ENCODE measurements at regions not wholly inside any gene's neighbourhood (a gene's known extent, or its start where the extent isn't known, plus 50 kb on each side); places are given as distances from the start of the nearest gene placed in this dataset.
"Not testable (repeated sequence)": the region's sequence is repeated elsewhere in the genome, so short reads cannot be mapped to it uniquely, and the experiment has no call there.

- Histone ChIP-seq H3K4me1 (ENCODE audit: control insufficient read depth, insufficient read depth, low read length) (no peaks in the 10 kb centered on the region), H3K27me3 (ENCODE audit: control insufficient read depth, insufficient read depth, low read length) (no peaks in the 10 kb centered on the region), H3K4me3 (ENCODE audit: low read depth, low read length) (no peak overlapping the region), H3K27ac (ENCODE audit: low read depth, low read length) (no peak overlapping the region), H3K9me3 (ENCODE audit: control insufficient read depth, insufficient read depth, low read length) (no peaks in the 10 kb centered on the region), H3K36me3 (ENCODE audit: control insufficient read depth, insufficient read depth, low read length) (no peaks in the 10 kb centered on the region)
- DNase-seq (ENCODE audit: low read depth in 4 of 6, low spot score in 6 of 6), result no peak
- 40% methylated on average over 1 of the region's 5 CpGs for WGBS (ENCODE audit: insufficient coverage)
These were observed 51.9 kb upstream of the PTPRJ start for GRCh38 chr11:47928426-47928825.

- H3K27me3 ChIP-seq (ENCODE audit: control insufficient read depth, insufficient read depth, low read length), result no peaks in the 10 kb centered on the region
- H3K9me3 ChIP-seq (ENCODE audit: control insufficient read depth, insufficient read depth, low read length), result no peaks in the 10 kb centered on the region
- 95% methylated on average over 3 of the region's 8 CpGs for WGBS (ENCODE audit: insufficient coverage)
- no peak for DNase-seq (ENCODE audit: low read depth in 4 of 6, low spot score in 6 of 6)
- H3K27ac ChIP-seq (ENCODE audit: low read depth, low read length), result no peak overlapping the region
- no peaks in the 10 kb centered on the region for H3K36me3 ChIP-seq (ENCODE audit: control insufficient read depth, insufficient read depth, low read length)
- H3K4me3 ChIP-seq (ENCODE audit: low read depth, low read length), result no peak overlapping the region
- H3K4me1 ChIP-seq (ENCODE audit: control insufficient read depth, insufficient read depth, low read length), result no peaks in the 10 kb centered on the region
These were observed 56.1 kb upstream of the PTPRJ start for GRCh38 chr11:47924184-47924691.

- Histone ChIP-seq H3K36me3 (ENCODE audit: control insufficient read depth, insufficient read depth, low read length) (no peaks in the 10 kb centered on the region), H3K9me3 (ENCODE audit: control insufficient read depth, insufficient read depth, low read length) (no peaks in the 10 kb centered on the region), H3K4me1 (ENCODE audit: control insufficient read depth, insufficient read depth, low read length) (no peaks in the 10 kb centered on the region), H3K27me3 (ENCODE audit: control insufficient read depth, insufficient read depth, low read length) (no peaks in the 10 kb centered on the region), H3K27ac (ENCODE audit: low read depth, low read length) (no peak overlapping the region), H3K4me3 (ENCODE audit: low read depth, low read length) (no peak overlapping the region)
- DNase-seq (ENCODE audit: low read depth in 4 of 6, low spot score in 6 of 6), result peak in 2 of 6 donors; percentile 15 to 44
- 35% methylated on average over 3 of the region's 4 CpGs for WGBS (ENCODE audit: insufficient coverage)
These were observed 56.7 kb upstream of the PTPRJ start for GRCh38 chr11:47923667-47924066.

GRCh38 chr11:47921080-47921555 lies 59.2 kb upstream of the PTPRJ start:
- H3K36me3 ChIP-seq (ENCODE audit: control insufficient read depth, insufficient read depth, low read length); H3K4me3 ChIP-seq (ENCODE audit: low read depth, low read length); H3K9me3 ChIP-seq (ENCODE audit: control insufficient read depth, insufficient read depth, low read length); H3K27ac ChIP-seq (ENCODE audit: low read depth, low read length); H3K27me3 ChIP-seq (ENCODE audit: control insufficient read depth, insufficient read depth, low read length); DNase-seq (ENCODE audit: low read depth in 4 of 6, low spot score in 6 of 6): not testable (repeated sequence)
- H3K4me1 ChIP-seq (ENCODE audit: control insufficient read depth, insufficient read depth, low read length), result peaks cover 17% of the 10 kb centered on the region
- 97% methylated on average over 6 of the region's 6 CpGs for WGBS (ENCODE audit: insufficient coverage)

- no peaks in the 10 kb centered on the region for H3K9me3 ChIP-seq (ENCODE audit: control insufficient read depth, insufficient read depth, low read length)
- WGBS (ENCODE audit: insufficient coverage), result 100% methylated on average over 1 of the region's 4 CpGs
- peaks cover 24% of the 10 kb centered on the region for H3K4me1 ChIP-seq (ENCODE audit: control insufficient read depth, insufficient read depth, low read length)
- DNase-seq (ENCODE audit: low read depth in 4 of 6, low spot score in 6 of 6), result no peak
- H3K27ac ChIP-seq (ENCODE audit: low read depth, low read length), result no peak overlapping the region
- no peaks in the 10 kb centered on the region for H3K36me3 ChIP-seq (ENCODE audit: control insufficient read depth, insufficient read depth, low read length)
- H3K27me3 ChIP-seq (ENCODE audit: control insufficient read depth, insufficient read depth, low read length), result no peaks in the 10 kb centered on the region
- no peak overlapping the region for H3K4me3 ChIP-seq (ENCODE audit: low read depth, low read length)
These were observed 61.4 kb upstream of the PTPRJ start for GRCh38 chr11:47918882-47919495.

- peaks cover 24% of the 10 kb centered on the region for H3K4me1 ChIP-seq (ENCODE audit: control insufficient read depth, insufficient read depth, low read length)
- no peaks in the 10 kb centered on the region for H3K9me3 ChIP-seq (ENCODE audit: control insufficient read depth, insufficient read depth, low read length)
- no peak overlapping the region for H3K4me3 ChIP-seq (ENCODE audit: low read depth, low read length)
- no peak for DNase-seq (ENCODE audit: low read depth in 4 of 6, low spot score in 6 of 6)
- no CpG with 5 or more reads among the region's 3 CpGs for WGBS (ENCODE audit: insufficient coverage)
- no peaks in the 10 kb centered on the region for H3K36me3 ChIP-seq (ENCODE audit: control insufficient read depth, insufficient read depth, low read length)
- no peak overlapping the region for H3K27ac ChIP-seq (ENCODE audit: low read depth, low read length)
- no peaks in the 10 kb centered on the region for H3K27me3 ChIP-seq (ENCODE audit: control insufficient read depth, insufficient read depth, low read length)
These were observed 62.0 kb upstream of the PTPRJ start for GRCh38 chr11:47918370-47918690.

- DNase-seq (ENCODE audit: low read depth in 4 of 6, low spot score in 6 of 6), result peak in 2 of 6 donors; percentile 72 to 74
- Histone ChIP-seq H3K4me3 (ENCODE audit: low read depth, low read length) (no peak overlapping the region), H3K27me3 (ENCODE audit: control insufficient read depth, insufficient read depth, low read length) (no peaks in the 10 kb centered on the region), H3K36me3 (ENCODE audit: control insufficient read depth, insufficient read depth, low read length) (no peaks in the 10 kb centered on the region), H3K27ac (ENCODE audit: low read depth, low read length) (peak overlapping the region; percentile 40), H3K4me1 (ENCODE audit: control insufficient read depth, insufficient read depth, low read length) (peaks cover 24% of the 10 kb centered on the region), H3K9me3 (ENCODE audit: control insufficient read depth, insufficient read depth, low read length) (no peaks in the 10 kb centered on the region)
- 72% methylated on average over 7 of the region's 11 CpGs for WGBS (ENCODE audit: insufficient coverage)
These were observed 62.6 kb upstream of the PTPRJ start for GRCh38 chr11:47917599-47918369.

GRCh38 chr11:47916361-47916841 lies 64.0 kb upstream of the PTPRJ start:
- WGBS (ENCODE audit: insufficient coverage), result 44% methylated on average over 4 of the region's 9 CpGs
- Histone ChIP-seq H3K27me3 (ENCODE audit: control insufficient read depth, insufficient read depth, low read length) (no peaks in the 10 kb centered on the region), H3K9me3 (ENCODE audit: control insufficient read depth, insufficient read depth, low read length) (no peaks in the 10 kb centered on the region), H3K27ac (ENCODE audit: low read depth, low read length) (no peak overlapping the region), H3K36me3 (ENCODE audit: control insufficient read depth, insufficient read depth, low read length) (no peaks in the 10 kb centered on the region), H3K4me1 (ENCODE audit: control insufficient read depth, insufficient read depth, low read length) (peaks cover 24% of the 10 kb centered on the region), H3K4me3 (ENCODE audit: low read depth, low read length) (no peak overlapping the region)
- DNase-seq (ENCODE audit: low read depth in 4 of 6, low spot score in 6 of 6), result peak in 3 of 6 donors; percentile 15 to 78 (median 43)

GRCh38 chr11:47915783-47916182 lies 64.6 kb upstream of the PTPRJ start:
- H3K9me3 ChIP-seq (ENCODE audit: control insufficient read depth, insufficient read depth, low read length), result no peaks in the 10 kb centered on the region
- no peak overlapping the region for H3K27ac ChIP-seq (ENCODE audit: low read depth, low read length)
- H3K4me3 ChIP-seq (ENCODE audit: low read depth, low read length), result no peak overlapping the region
- H3K27me3 ChIP-seq (ENCODE audit: control insufficient read depth, insufficient read depth, low read length), result no peaks in the 10 kb centered on the region
- H3K4me1 ChIP-seq (ENCODE audit: control insufficient read depth, insufficient read depth, low read length), result peaks cover 24% of the 10 kb centered on the region
- H3K36me3 ChIP-seq (ENCODE audit: control insufficient read depth, insufficient read depth, low read length), result no peaks in the 10 kb centered on the region
- DNase-seq (ENCODE audit: low read depth in 4 of 6, low spot score in 6 of 6), result peak in 1 of 6 donors; percentile 80

- 95% methylated on average over 6 of the region's 9 CpGs for WGBS (ENCODE audit: insufficient coverage)
- H3K36me3 ChIP-seq (ENCODE audit: control insufficient read depth, insufficient read depth, low read length), result no peaks in the 10 kb centered on the region
- no peaks in the 10 kb centered on the region for H3K27me3 ChIP-seq (ENCODE audit: control insufficient read depth, insufficient read depth, low read length)
- H3K9me3 ChIP-seq (ENCODE audit: control insufficient read depth, insufficient read depth, low read length), result no peaks in the 10 kb centered on the region
- H3K4me1 ChIP-seq (ENCODE audit: control insufficient read depth, insufficient read depth, low read length), result peaks cover 24% of the 10 kb centered on the region
- H3K27ac ChIP-seq (ENCODE audit: low read depth, low read length), result no peak overlapping the region
- no peak for DNase-seq (ENCODE audit: low read depth in 4 of 6, low spot score in 6 of 6)
- H3K4me3 ChIP-seq (ENCODE audit: low read depth, low read length), result no peak overlapping the region
These were observed 65.0 kb upstream of the PTPRJ start for GRCh38 chr11:47915374-47915773.

Data from spinal cord (tissue), 9 donors.